LoVo (cell line): ENCODE measurements at regions not wholly inside any gene's neighbourhood (a gene's known extent, or its start where the extent isn't known, plus 50 kb on each side); places are given as distances from the start of the nearest gene placed in this dataset.
"Not testable (repeated sequence)": the region's sequence is repeated elsewhere in the genome, so short reads cannot be mapped to it uniquely, and the experiment has no call there.

Source experiments
- DNase-seq: peaks from one replicate; pipeline ENCODE4 v3.0.0-alpha.2; 2016; ENCODE audit warnings: low spot score

DNA sequence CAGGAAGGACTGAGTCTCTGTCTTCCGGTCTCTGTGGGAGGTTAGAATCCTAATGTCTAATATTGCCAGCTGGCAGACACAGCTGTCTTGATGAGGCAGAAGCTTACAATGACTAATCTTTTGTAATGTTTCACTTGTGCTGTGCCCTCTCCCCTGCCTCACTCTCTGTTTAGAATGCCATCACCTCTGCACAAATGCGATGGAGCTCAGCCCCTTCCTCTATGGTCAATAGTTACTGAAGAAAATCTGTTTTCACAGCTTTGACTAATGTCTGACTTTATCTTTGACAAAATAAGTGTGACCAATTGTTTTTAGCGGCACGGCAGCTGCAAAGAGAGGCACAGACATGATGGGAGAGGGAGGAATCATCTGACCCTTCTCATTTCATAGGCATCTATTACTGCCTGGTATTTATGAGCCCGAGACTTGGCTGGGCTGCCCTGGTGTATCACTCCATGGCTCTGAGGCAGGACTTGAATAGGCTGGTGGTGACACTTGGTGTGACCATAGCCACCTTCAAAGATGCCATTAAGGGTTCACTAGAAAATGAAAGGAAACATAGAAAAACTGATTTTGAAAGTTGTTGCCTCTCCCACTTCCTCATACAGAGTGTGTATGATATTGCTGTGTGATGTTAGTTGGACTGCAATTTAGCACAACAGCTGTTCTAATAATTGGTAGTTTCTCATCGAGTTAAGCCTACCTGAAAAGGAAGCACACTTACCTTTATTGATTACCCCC is 163.2 kb upstream of the NBPF11 start:
- DNase-seq: no peak

DNA sequence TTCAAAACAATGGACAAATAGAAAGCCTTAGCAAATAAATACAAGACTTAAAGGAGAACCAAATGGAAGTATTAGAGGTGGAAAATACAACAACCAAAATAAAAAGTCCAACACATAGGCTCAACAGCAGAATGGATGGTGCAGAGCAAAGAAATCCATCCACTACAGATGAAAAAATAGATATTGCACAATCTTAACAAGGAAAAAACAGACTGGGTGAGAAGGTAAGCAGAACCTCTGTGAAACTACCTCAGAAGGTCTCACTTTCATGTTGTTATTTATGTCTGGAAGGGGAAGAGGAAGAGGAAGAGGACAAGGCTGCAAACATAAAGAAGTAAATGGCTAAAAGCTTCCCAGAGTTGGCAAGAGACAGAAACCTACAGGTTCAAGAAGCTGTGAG is 158.7 kb upstream of the NBPF11 start:
- DNase-seq: no peak

DNA sequence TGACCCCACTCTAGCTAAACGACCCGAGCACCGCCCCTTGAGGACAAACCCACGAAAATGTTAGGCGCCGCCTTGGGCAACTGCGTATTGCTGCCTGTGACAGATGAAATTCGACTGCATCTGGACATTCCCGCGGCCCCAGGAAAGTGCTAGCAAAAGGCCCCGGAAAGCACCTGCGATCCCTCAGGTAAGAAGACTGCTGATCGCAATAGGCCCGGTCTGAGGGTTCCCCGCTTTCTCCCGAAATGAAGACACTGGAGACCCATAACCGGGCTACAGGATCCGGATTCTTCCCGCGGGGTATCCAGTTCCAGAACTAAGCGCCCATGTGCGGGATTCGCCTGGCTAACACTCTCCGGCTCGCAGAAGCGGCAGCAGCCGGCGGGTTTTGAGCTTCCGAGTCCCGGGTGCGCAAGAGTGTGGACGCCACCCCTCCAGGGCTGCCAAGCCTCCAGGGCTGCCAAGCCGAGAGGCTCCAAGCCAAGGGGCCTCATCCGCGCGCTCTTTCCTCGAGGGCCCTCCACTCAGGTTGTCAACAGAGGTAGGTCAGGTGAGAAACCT is 157.9 kb upstream of the NBPF11 start:
- DNase-seq: no peak

- DNase-seq: no peak
These were observed 156.9 kb upstream of the NBPF11 start for GRCh38 chr1:148308832-148309458.

- DNase-seq: no peak
These were observed 155.6 kb upstream of the NBPF11 start for GRCh38 chr1:148307583-148308185.

GRCh38 chr1:148304935-148305334 is 152.9 kb upstream of the NBPF11 start:
- DNase-seq: not testable (repeated sequence)

- not testable (repeated sequence) for DNase-seq
These were observed 150.7 kb upstream of the NBPF11 start for GRCh38 chr1:148302586-148303364.

- not testable (repeated sequence) for DNase-seq
These were observed 145.8 kb upstream of the NBPF11 start for GRCh38 chr1:148297852-148298251.

DNA sequence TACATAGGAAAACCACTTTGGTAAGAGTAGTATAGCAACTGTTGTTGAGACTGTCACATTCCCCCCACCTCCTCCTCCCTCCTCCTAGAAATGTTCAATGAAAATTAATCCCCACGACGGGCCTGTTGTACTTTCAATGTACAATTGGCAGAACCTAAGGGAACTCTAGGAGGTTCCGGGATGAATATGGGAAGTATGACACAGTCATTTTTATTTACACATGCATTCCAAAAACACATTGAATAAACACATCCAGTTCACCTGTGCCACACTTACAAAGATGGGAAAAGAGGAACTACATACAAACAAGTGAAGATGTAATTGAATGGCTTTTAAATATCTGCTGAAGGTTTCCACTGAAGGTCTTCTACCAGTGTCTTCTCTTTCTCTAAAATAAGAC is 144.4 kb upstream of the NBPF11 start:
- no peak for DNase-seq

- no peak for DNase-seq
These were observed 142.2 kb upstream of the NBPF11 start for GRCh38 chr1:148294116-148294807.

DNA sequence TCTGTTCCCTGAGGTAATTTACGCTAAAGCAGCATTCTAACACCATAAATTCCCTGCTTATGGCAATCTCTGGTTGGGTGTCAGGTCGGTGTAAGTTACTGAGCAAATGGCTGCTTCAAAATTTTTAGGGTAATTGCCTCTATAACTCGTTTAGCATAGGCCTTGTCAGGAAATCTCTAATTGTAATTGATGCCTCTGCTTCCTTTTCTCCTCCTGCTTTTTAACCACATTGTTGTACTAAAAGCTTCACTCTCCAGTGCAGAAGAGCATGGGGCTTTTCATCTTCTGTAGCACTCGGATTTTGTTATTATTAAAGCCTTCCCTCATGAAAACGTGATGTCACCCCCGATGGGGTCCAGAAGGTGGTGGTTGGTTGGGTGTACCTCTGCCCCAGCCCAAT is 141.6 kb upstream of the NBPF11 start:
- DNase-seq: no peak

DNA sequence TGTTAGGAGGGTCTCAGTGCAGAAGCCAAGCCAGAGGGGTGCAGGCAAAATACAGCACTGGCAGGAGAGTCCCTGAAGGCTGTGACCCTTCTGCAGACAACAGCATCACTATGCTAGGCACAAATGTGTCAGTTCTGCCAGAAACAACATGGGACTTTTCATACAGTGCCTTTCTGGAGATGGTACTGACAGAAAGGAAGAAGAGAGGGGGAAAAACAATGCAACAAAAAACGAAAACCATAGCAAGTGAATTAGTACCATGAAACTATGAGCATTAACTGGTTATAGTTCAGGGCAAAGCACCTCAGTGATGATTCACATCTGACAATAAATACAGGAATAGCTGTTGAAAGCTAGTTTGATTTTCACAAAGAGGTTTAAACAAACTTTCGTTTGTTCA is 140.8 kb upstream of the NBPF11 start:
- no peak for DNase-seq

DNA sequence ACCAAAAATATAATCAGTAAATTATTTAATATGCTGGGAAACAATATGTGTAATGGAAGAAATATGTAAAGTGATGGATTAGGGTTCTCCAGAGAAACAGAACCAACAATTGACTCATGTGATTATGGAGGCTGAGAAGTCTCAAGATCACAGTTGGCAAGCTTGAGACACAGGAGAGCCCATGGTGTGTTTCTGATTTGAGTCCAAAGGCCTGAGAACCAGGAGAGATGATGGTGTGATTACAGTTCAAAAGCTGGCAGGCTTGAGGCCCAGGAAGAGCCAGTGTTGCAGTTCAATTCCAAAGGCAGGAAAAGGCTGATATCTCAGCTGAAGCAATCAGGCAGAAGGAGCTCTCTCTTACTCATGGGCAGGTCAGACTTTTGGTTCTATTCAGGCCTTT is 138.8 kb upstream of the NBPF11 start:
- DNase-seq: no peak

DNA sequence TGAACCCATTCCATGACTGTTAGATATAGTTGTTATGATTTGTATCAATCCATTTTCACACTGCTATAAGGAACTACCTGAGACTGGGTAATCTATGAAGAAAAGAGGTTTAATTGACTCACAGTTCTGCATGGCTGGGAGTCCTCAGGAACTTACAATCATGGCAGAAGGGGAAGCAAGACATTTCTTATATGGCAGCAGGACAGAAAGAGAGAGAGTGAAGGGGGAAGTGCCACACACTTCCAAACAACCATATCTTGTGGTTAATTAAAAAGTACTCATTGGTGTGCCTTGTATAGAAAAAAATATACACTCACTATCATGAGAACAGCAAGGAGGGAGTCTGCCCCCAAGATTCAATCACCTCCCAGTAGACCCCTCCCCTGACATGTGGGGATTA is 137.6 kb upstream of the NBPF11 start:
- no peak for DNase-seq

GRCh38 chr1:148285946-148286345 is 133.9 kb upstream of the NBPF11 start:
- DNase-seq: not testable (repeated sequence)

DNA sequence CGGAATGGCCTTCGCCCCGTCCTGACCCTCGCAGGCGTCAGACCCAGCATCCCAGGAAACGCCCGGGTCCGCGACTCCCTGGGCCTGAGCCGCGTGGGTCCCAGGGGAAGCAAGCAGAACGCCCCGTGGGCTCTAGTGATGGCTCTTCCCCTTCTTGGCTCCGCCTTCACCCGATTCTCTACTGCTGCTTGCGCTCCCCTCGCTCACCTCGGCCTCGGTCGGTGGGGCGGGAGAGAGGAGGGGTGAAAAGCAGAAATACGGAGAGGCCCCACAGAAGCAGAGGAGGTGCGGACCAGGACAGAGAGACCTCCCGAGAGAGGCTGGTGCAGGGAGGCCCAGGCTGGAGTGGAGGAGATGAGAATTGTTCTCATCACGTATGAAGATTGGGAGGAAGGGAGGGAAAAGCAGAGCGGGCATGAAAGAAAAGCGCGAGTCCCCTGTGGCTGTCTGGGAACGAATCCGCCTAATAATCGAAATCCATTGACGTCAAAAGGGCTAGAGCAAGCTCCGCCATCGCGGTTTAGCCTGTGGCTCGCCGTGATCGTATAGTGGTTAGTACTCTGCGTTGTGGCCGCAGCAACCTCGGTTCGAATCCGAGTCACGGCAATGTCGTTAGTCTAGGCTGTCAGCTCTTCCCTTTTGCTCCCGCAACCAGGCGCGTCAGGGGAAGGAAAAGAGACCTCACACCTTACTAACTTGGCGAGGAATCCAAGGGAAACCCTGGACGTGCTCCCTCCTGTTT is 128.9 kb upstream of the NBPF11 start:
- DNase-seq: not testable (repeated sequence)

DNA sequence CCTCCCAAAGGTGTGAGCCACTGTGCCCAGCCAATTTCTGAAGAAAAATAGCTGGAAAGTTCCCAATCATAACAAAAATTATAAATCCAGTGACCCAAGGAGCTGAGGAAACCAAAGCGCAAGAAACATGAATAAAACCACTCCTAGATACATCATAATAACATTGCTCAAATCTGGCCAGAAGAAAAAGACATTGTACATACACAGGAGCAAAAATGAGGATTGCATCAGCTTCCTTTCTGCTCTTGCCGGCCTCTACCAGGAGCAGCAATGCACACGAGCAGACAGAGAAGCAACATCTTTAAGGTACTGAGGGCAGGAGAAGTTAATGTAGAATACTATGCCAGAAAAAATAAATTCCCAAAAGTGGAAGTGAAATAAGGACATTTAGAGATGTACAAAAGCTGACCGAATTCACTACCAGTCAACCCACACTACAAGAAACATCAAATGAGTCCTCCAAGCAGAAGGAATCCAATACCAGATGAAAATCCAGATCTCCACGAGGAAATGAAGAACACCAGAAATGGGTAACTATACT is 127.0 kb upstream of the NBPF11 start:
- DNase-seq: not testable (repeated sequence)

DNA sequence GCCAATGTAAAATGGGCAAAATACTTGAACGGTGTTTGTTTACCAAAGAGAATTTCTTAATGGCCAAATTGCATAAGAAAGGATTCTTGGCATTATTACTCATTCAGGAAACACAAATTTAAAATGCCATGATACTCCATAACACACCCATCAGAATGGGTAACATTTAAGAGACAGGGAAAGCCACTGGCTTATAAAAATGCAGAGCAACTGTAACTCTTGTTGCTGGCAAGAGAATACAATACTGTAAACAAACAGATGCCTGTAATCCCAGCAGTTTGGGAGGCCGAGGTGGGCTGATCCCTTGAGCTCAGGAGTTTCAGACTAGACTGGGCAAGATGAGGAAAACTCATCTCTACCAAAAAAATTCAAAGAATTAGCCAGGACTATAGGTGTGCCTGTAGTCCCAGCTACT is 125.8 kb upstream of the NBPF11 start:
- DNase-seq: not testable (repeated sequence)

- DNase-seq: not testable (repeated sequence)
These were observed 115.0 kb upstream of the NBPF11 start for GRCh38 chr1:148267066-148267465.
